ENCODE measurements at regions not wholly inside any gene's neighbourhood (a gene's known extent, or its start where the extent isn't known, plus 50 kb on each side); places are given as distances from the start of the nearest gene placed in this dataset.

GRCh38 chr2:16303273-16303577 lies 362.4 kb downstream of the CYRIA start:
- Mint-ChIP-seq H3K27ac (no peak overlapping the region), H3K27me3 (peaks cover 2 to 42% (median 35%) of the 10 kb centered on the region in 5 donors), H3K4me1 (peaks cover 4 to 13% (median 9%) of the 10 kb centered on the region in 7 donors), H3K4me3 (peak overlapping the region; percentile 18 to 77 (median 47)), H3K9me3 (peaks cover 0 to 9% (median 2%) of the 10 kb centered on the region in 11 donors), H3K36me3 (no peaks in the 10 kb centered on the region)
- no peaks in the 10 kb centered on the region for H3K9me3 ChIP-seq (ENCODE audit: control insufficient read depth in 2 of 3, low read length in 3 of 3)
- ChIA-PET POLR2A (no interaction called here), CTCF (interaction anchor here (1.3 kb wide), 1 partner anchor 363 kb away, joined by 3 read pairs; the partner anchor contains the start of gene MYCN)
- no peak overlapping the region for H3K27ac ChIP-seq (ENCODE audit: low read depth, low read length)
- no peaks in the 10 kb centered on the region for H3K27me3 ChIP-seq (ENCODE audit: control insufficient read depth in 2 of 2, insufficient read depth in 2 of 2, low read length in 2 of 2)
- no peak for ATAC-seq
- no peaks in the 10 kb centered on the region for H3K36me3 ChIP-seq (ENCODE audit: control insufficient read depth in 2 of 3, insufficient read depth in 3 of 3, low read length in 3 of 3)
- intact Hi-C loops (cut with micrococcal nuclease) = no loop called here
- no peaks in the 10 kb centered on the region for H3K4me1 ChIP-seq (ENCODE audit: control insufficient read depth in 2 of 2, insufficient read depth in 2 of 2, low read length in 2 of 2)
- no peak for DNase-seq
- H3K4me3 ChIP-seq (ENCODE audit: low read length) = no peak overlapping the region

- Mint-ChIP-seq H3K27ac (no peak overlapping the region), H3K4me3 (peak overlapping the region; percentile 18 to 77 (median 47)), H3K4me1 (peaks cover 4 to 13% (median 9%) of the 10 kb centered on the region in 7 donors), H3K36me3 (no peaks in the 10 kb centered on the region), H3K9me3 (peaks cover 0 to 9% (median 2%) of the 10 kb centered on the region in 11 donors), H3K27me3 (peaks cover 2 to 40% (median 35%) of the 10 kb centered on the region in 5 donors)
- Histone ChIP-seq H3K27ac (ENCODE audit: low read depth, low read length) (no peak overlapping the region), H3K9me3 (ENCODE audit: control insufficient read depth in 2 of 3, low read length in 3 of 3) (no peaks in the 10 kb centered on the region), H3K4me1 (ENCODE audit: control insufficient read depth in 2 of 2, insufficient read depth in 2 of 2, low read length in 2 of 2) (no peaks in the 10 kb centered on the region), H3K4me3 (ENCODE audit: low read length) (no peak overlapping the region), H3K27me3 (ENCODE audit: control insufficient read depth in 2 of 2, insufficient read depth in 2 of 2, low read length in 2 of 2) (no peaks in the 10 kb centered on the region), H3K36me3 (ENCODE audit: control insufficient read depth in 2 of 3, insufficient read depth in 3 of 3, low read length in 3 of 3) (no peaks in the 10 kb centered on the region)
- ChIA-PET POLR2A (no interaction called here), CTCF (interaction anchor here (1.3 kb wide), 1 partner anchor 363 kb away, joined by 3 read pairs; the partner anchor contains the start of gene MYCN)
- intact Hi-C loops (cut with micrococcal nuclease) = no loop called here
- ATAC-seq (no peak), DNase-seq (no peak)
Observed at GRCh38 chr2:16302431-16303272, 362.3 kb downstream of the MYCN start.

- Mint-ChIP-seq H3K4me1 (peaks cover 4 to 13% (median 9%) of the 10 kb centered on the region in 7 donors), H3K36me3 (no peaks in the 10 kb centered on the region)
- POLR2A ChIA-PET = no interaction called here
Observed at GRCh38 chr2:16301961-16302360, 361.6 kb downstream of the MYCN start.

GRCh38 chr2:16298866-16299265 lies 358.5 kb downstream of the MYCN start:
- H3K27ac ChIP-seq (ENCODE audit: low read depth, low read length) = no peak overlapping the region
- H3K4me1 ChIP-seq (ENCODE audit: control insufficient read depth in 2 of 2, insufficient read depth in 2 of 2, low read length in 2 of 2) = no peaks in the 10 kb centered on the region
- ChIA-PET POLR2A (no interaction called here), CTCF (no interaction called here)
- intact Hi-C loops (cut with micrococcal nuclease) = no loop called here
- Mint-ChIP-seq H3K4me1 (peaks cover 4 to 12% (median 9%) of the 10 kb centered on the region in 7 donors), H3K27me3 (peaks cover 0 to 36% (median 14%) of the 10 kb centered on the region in 5 donors), H3K27ac (no peak overlapping the region), H3K9me3 (peaks cover 0 to 10% (median 0%) of the 10 kb centered on the region in 11 donors), H3K36me3 (no peaks in the 10 kb centered on the region), H3K4me3 (no peak overlapping the region)
- no peaks in the 10 kb centered on the region for H3K36me3 ChIP-seq (ENCODE audit: control insufficient read depth in 2 of 3, insufficient read depth in 3 of 3, low read length in 3 of 3)
- H3K27me3 ChIP-seq (ENCODE audit: control insufficient read depth in 2 of 2, insufficient read depth in 2 of 2, low read length in 2 of 2) = no peaks in the 10 kb centered on the region
- DNase-seq (no peak), ATAC-seq (no peak)
- H3K4me3 ChIP-seq (ENCODE audit: low read length) = no peak overlapping the region
- H3K9me3 ChIP-seq (ENCODE audit: control insufficient read depth in 2 of 3, low read length in 3 of 3) = no peaks in the 10 kb centered on the region

More at GRCh38 chr2:16301961-16302360, 361.6 kb downstream of the MYCN start:
- H3K27ac Mint-ChIP-seq = no peak overlapping the region
- CTCF ChIA-PET = interaction anchor here (1.3 kb wide), 1 partner anchor 362 kb away, joined by 3 read pairs; the partner anchor contains the start of gene MYCN
- Histone ChIP-seq H3K27ac (ENCODE audit: low read depth, low read length) (no peak overlapping the region), H3K4me3 (ENCODE audit: low read length) (no peak overlapping the region), H3K27me3 (ENCODE audit: control insufficient read depth in 2 of 2, insufficient read depth in 2 of 2, low read length in 2 of 2) (no peaks in the 10 kb centered on the region), H3K9me3 (ENCODE audit: control insufficient read depth in 2 of 3, low read length in 3 of 3) (no peaks in the 10 kb centered on the region), H3K4me1 (ENCODE audit: control insufficient read depth in 2 of 2, insufficient read depth in 2 of 2, low read length in 2 of 2) (no peaks in the 10 kb centered on the region), H3K36me3 (ENCODE audit: control insufficient read depth in 2 of 3, insufficient read depth in 3 of 3, low read length in 3 of 3) (no peaks in the 10 kb centered on the region)
- H3K9me3 Mint-ChIP-seq = peaks cover 0 to 9% (median 2%) of the 10 kb centered on the region in 11 donors
- H3K27me3 Mint-ChIP-seq = peaks cover 2 to 40% (median 35%) of the 10 kb centered on the region in 5 donors
- no peak overlapping the region for H3K4me3 Mint-ChIP-seq
- intact Hi-C loops (cut with micrococcal nuclease) = no loop called here
- DNase-seq (no peak), ATAC-seq (no peak)

GRCh38 chr2:16296331-16297250 lies 356.2 kb downstream of the MYCN start:
- ChIA-PET POLR2A (no interaction called here), CTCF (no interaction called here)
- Histone ChIP-seq H3K36me3 (ENCODE audit: control insufficient read depth in 2 of 3, insufficient read depth in 3 of 3, low read length in 3 of 3) (no peaks in the 10 kb centered on the region), H3K27ac (ENCODE audit: low read depth, low read length) (no peak overlapping the region), H3K9me3 (ENCODE audit: control insufficient read depth in 2 of 3, low read length in 3 of 3) (no peaks in the 10 kb centered on the region), H3K4me3 (ENCODE audit: low read length) (no peak overlapping the region), H3K27me3 (ENCODE audit: control insufficient read depth in 2 of 2, insufficient read depth in 2 of 2, low read length in 2 of 2) (no peaks in the 10 kb centered on the region), H3K4me1 (ENCODE audit: control insufficient read depth in 2 of 2, insufficient read depth in 2 of 2, low read length in 2 of 2) (no peaks in the 10 kb centered on the region)
- Mint-ChIP-seq H3K27ac (no peak overlapping the region), H3K4me3 (no peak overlapping the region), H3K36me3 (no peaks in the 10 kb centered on the region), H3K4me1 (no peaks in the 10 kb centered on the region), H3K9me3 (peaks cover 0 to 14% (median 2%) of the 10 kb centered on the region in 11 donors), H3K27me3 (peaks cover 0 to 22% (median 2%) of the 10 kb centered on the region in 5 donors)
- DNase-seq (no peak), ATAC-seq (no peak)
- intact Hi-C loops (cut with micrococcal nuclease) = no loop called here

GRCh38 chr2:16296038-16296290 lies 355.6 kb downstream of the MYCN start:
- Mint-ChIP-seq H3K4me1 (no peaks in the 10 kb centered on the region), H3K27ac (no peak overlapping the region), H3K36me3 (no peaks in the 10 kb centered on the region), H3K9me3 (peaks cover 0 to 14% (median 2%) of the 10 kb centered on the region in 11 donors), H3K27me3 (peaks cover 0 to 17% (median 0%) of the 10 kb centered on the region in 5 donors), H3K4me3 (no peak overlapping the region)
- ChIA-PET CTCF (no interaction called here), POLR2A (interaction anchor here (0.7 kb wide), 1 partner anchor 394 kb away, joined by 3 read pairs; no protein-coding TSS in a partner anchor)
- Histone ChIP-seq H3K4me3 (ENCODE audit: low read length) (no peak overlapping the region), H3K27ac (ENCODE audit: low read depth, low read length) (no peak overlapping the region), H3K9me3 (ENCODE audit: control insufficient read depth in 2 of 3, low read length in 3 of 3) (no peaks in the 10 kb centered on the region), H3K36me3 (ENCODE audit: control insufficient read depth in 2 of 3, insufficient read depth in 3 of 3, low read length in 3 of 3) (no peaks in the 10 kb centered on the region), H3K4me1 (ENCODE audit: control insufficient read depth in 2 of 2, insufficient read depth in 2 of 2, low read length in 2 of 2) (no peaks in the 10 kb centered on the region), H3K27me3 (ENCODE audit: control insufficient read depth in 2 of 2, insufficient read depth in 2 of 2, low read length in 2 of 2) (no peaks in the 10 kb centered on the region)
- ATAC-seq (no peak), DNase-seq (no peak)
- intact Hi-C loops (cut with micrococcal nuclease) = no loop called here

All from naive thymus-derived CD4-positive, alpha-beta T cell (primary cell).